HCT116 (cell line): ENCODE measurements at regions not wholly inside any gene's neighbourhood (a gene's known extent, or its start where the extent isn't known, plus 50 kb on each side); places are given as distances from the start of the nearest gene placed in this dataset.

ENCODE experiments used
- ATAC-seq: fragments of 200-7000 bp; cut with Tn5 transposase; 2 replicates; pipeline ENCODE4 v1.9.1; 2020; ENCODE audit warnings: mild to moderate bottlenecking, moderate library complexity
- BruUV-seq: library from RNA; stranded (reverse); fragments of 400-500 nt; replicated peaks from 2 replicates; lab custom pipeline; 2021; lab: Mats Ljungman, UMichigan
- CTCF ChIA-PET: fragments of 300-600 bp; sonication (Branson Sonifier 250); formaldehyde crosslinking; loops from one replicate; lab custom pipeline; 2021; ENCODE audit warnings: antibody characterized with exemption; lab: Charles Lee
- POLR2A ChIA-PET: fragments of 300-600, 350-600 bp; sonication (Branson Sonifier 250); formaldehyde crosslinking; loops from one replicate; lab custom pipeline; 2021; ENCODE audit warnings: antibody characterized with exemption; lab: Charles Lee
- RAD21 ChIA-PET, 2 experiments: fragments of 300-600 bp; sonication (Branson Sonifier 250); formaldehyde crosslinking; loops; one replicate each; lab custom pipeline; 2023; ENCODE audit warnings: low total read pairs in 2 of 2; ENCODE audit not compliant: uncharacterized antibody in 2 of 2, unreplicated experiment in 2 of 2, low non-redundant PET in 1 of 2; lab: Charles Lee
- DNase-seq: peaks from one replicate; pipeline ENCODE4 v3.0.0-alpha.2; 2010; ENCODE audit warnings: low read depth, low spot score
- H2AFZ ChIP-seq: fragments of 200-600 bp; shearing (Covaris generic), sonication (generic); 2 replicates; pipeline ENCODE4 v1.6.1; 2017; ENCODE audit warnings: low read depth, mixed run types, mixed read lengths, antibody characterized with exemption, low read length; ENCODE audit not compliant: poor library complexity, severe bottlenecking
- H3K27ac ChIP-seq: 2 replicates; pipeline ENCODE4 v1.5.1; 2012; ENCODE audit warnings: low read depth, low read length
- H3K27me3 ChIP-seq: fragments of 200-600 bp; sonication (generic); 2 replicates; pipeline ENCODE4 v1.6.1; 2016; ENCODE audit warnings: mixed run types, low read length, mixed read lengths; ENCODE audit not compliant: insufficient read depth
- H3K36me3 ChIP-seq, 2 experiments: fragments of 200-500 bp in 1 of 2; fragments of 200-600 bp in 1 of 2; sonication (Bioruptor generic) in 1 of 2; sonication (generic) in 1 of 2; 2 replicates each; pipeline versions ENCODE4 v1.5.1 to v1.6.1; 2014 to 2016; ENCODE audit warnings: low read length in 2 of 2, inconsistent platforms in 1 of 2, mixed read lengths in 1 of 2, mixed run types in 1 of 2; ENCODE audit not compliant: insufficient read depth in 2 of 2, control insufficient read depth in 1 of 2
- H3K4me1 ChIP-seq, 2 experiments: fragments of 200-600 bp in 1 of 2; sonication (generic) in 1 of 2; 2 replicates each; pipeline versions ENCODE4 v1.5.1 to v1.6.1; 2012 to 2017; ENCODE audit warnings: low read length in 2 of 2, inconsistent platforms in 1 of 2, mild to moderate bottlenecking in 1 of 2, mixed read lengths in 1 of 2, mixed run types in 1 of 2, moderate library complexity in 1 of 2; ENCODE audit not compliant: insufficient read depth in 2 of 2, control insufficient read depth in 1 of 2
- H3K4me2 ChIP-seq: fragments of 200-600 bp; sonication (generic); 2 replicates; pipeline ENCODE4 v1.6.1; 2017; ENCODE audit warnings: mixed run types, low read length, mixed read lengths
- H3K4me3 ChIP-seq, 2 experiments: fragments of 200-600 bp in 1 of 2; sonication (generic) in 1 of 2; replicated peaks in 1 of 2; 2 replicates each; pipeline ENCODE4 v1.5.1; 2011 to 2016; ENCODE audit warnings: low read length in 2 of 2, control low read depth in 1 of 2, low read depth in 1 of 2, mild to moderate bottlenecking in 1 of 2, mixed read lengths in 1 of 2, mixed run types in 1 of 2
- H3K79me2 ChIP-seq: fragments of 200-600 bp; sonication (generic); 2 replicates; pipeline ENCODE4 v1.6.1; 2017; ENCODE audit warnings: mild to moderate bottlenecking, mixed run types, low read length, moderate library complexity, mixed read lengths; ENCODE audit not compliant: insufficient read depth
- H3K9ac ChIP-seq: fragments of 200-600 bp; sonication (generic); 2 replicates; pipeline ENCODE4 v1.6.1; 2016; ENCODE audit warnings: low read length, mixed read lengths
- H3K9me2 ChIP-seq: fragments of 200-600 bp; sonication (generic), shearing (Covaris generic); 2 replicates; pipeline ENCODE4 v1.6.1; 2017; ENCODE audit warnings: mixed run types, mild to moderate bottlenecking, moderate library complexity; ENCODE audit not compliant: insufficient read depth
- H3K9me3 ChIP-seq, 2 experiments: fragments of 200-500 bp in 1 of 2; fragments of 200-600 bp in 1 of 2; sonication (Bioruptor generic) in 1 of 2; sonication (generic) in 1 of 2; 2 replicates each; pipeline ENCODE4 v1.6.1; 2014 to 2017; ENCODE audit warnings: low read length in 2 of 2, mixed read lengths in 2 of 2, inconsistent platforms in 1 of 2, low read depth in 1 of 2, mild to moderate bottlenecking in 1 of 2, mixed run types in 1 of 2, moderate library complexity in 1 of 2; ENCODE audit not compliant: control insufficient read depth in 1 of 2, insufficient read depth in 1 of 2
- H4K20me1 ChIP-seq: fragments of 200-600 bp; sonication (generic), shearing (Covaris generic); 2 replicates; pipeline ENCODE4 v1.6.1; 2017; ENCODE audit warnings: mixed run types, mild to moderate bottlenecking, moderate library complexity; ENCODE audit not compliant: insufficient read depth
- CBX3 ChIP-seq: IDR thresholded peaks from 2 replicates; pipeline ENCODE4 v1.6.1; 2012; ENCODE audit warnings: low read depth
- CEBPB ChIP-seq: IDR thresholded peaks from 2 replicates; pipeline ENCODE4 v1.6.1; 2012; ENCODE audit warnings: low read depth
- EGR1 ChIP-seq: IDR thresholded peaks from 2 replicates; pipeline ENCODE4 v1.6.1; 2012; ENCODE audit warnings: low read depth
- EZH2 ChIP-seq: fragments of 200-600 bp; sonication (generic); IDR thresholded peaks from 2 replicates; pipeline ENCODE4 v1.6.1; 2017; ENCODE audit warnings: antibody characterized with exemption, mixed run types
- EZH2phosphoT487 ChIP-seq: fragments of 200-600 bp; IDR thresholded peaks from 2 replicates; pipeline ENCODE4 v1.6.1; 2018; ENCODE audit warnings: antibody characterized with exemption, borderline replicate concordance
- JUND ChIP-seq: IDR thresholded peaks from 2 replicates; pipeline ENCODE4 v1.6.1; 2012
- POLR2A ChIP-seq: IDR thresholded peaks from 2 replicates; pipeline ENCODE4 v1.7.0; 2011; ENCODE audit warnings: borderline replicate concordance; ENCODE audit not compliant: insufficient read depth, insufficient read length; ENCODE audit errors: extremely low read depth
- POLR2AphosphoS5 ChIP-seq: IDR thresholded peaks from 2 replicates; pipeline ENCODE4 v1.6.1; 2011; ENCODE audit warnings: mild to moderate bottlenecking, low read depth, low read length, moderate library complexity
- RAD21 ChIP-seq: IDR thresholded peaks from 2 replicates; pipeline ENCODE4 v1.6.1; 2012; ENCODE audit warnings: low read depth, mild to moderate bottlenecking
- SP1 ChIP-seq: IDR thresholded peaks from 2 replicates; pipeline ENCODE4 v1.6.1; 2012; ENCODE audit warnings: low read depth
- SRF ChIP-seq: IDR thresholded peaks from 2 replicates; pipeline ENCODE4 v1.6.1; 2012; ENCODE audit warnings: low read depth
- TCF7L2 ChIP-seq: IDR thresholded peaks from 2 replicates; pipeline ENCODE4 v1.7.0; 2011; ENCODE audit warnings: borderline replicate concordance, inconsistent platforms; ENCODE audit not compliant: insufficient read depth, insufficient read length; ENCODE audit errors: extremely low read depth
- YY1 ChIP-seq: IDR thresholded peaks from 2 replicates; pipeline ENCODE4 v1.6.1; 2011; ENCODE audit warnings: low read length, low read depth, moderate library complexity, mild to moderate bottlenecking; ENCODE audit not compliant: insufficient replicate concordance; ENCODE audit errors: extremely low read depth
- ZNF274 ChIP-seq: fragments of 200-500 bp; sonication (Bioruptor generic); IDR thresholded peaks from 2 replicates; pipeline ENCODE4 v1.6.1; 2014; ENCODE audit warnings: mild to moderate bottlenecking, low read depth, low read length, inconsistent platforms
- intact Hi-C: fragments of 100-400 bp; cut with micrococcal nuclease; formaldehyde crosslinking; loops from 2 replicates; pipeline ENCODE4 v1.10.0; 2022
- TF ChIP-seq, protein P1 (sequence below): IDR thresholded peaks from 2 replicates; pipeline ENCODE4 v1.6.1; 2012
- TF ChIP-seq, protein P2 (sequence below): IDR thresholded peaks from 2 replicates; pipeline ENCODE4 v1.6.1; 2012
- TF ChIP-seq, protein P3 (sequence below): IDR thresholded peaks from 2 replicates; pipeline ENCODE4 v1.6.1; 2011; ENCODE audit warnings: mild to moderate bottlenecking, low read length, moderate library complexity; ENCODE audit not compliant: insufficient replicate concordance; ENCODE audit errors: extremely low read depth

- H3K27me3 ChIP-seq: peaks cover 55% of the 10 kb centered on the region
- no peak overlapping the region for H3K27ac ChIP-seq
- no peaks in the 10 kb centered on the region for H3K79me2 ChIP-seq
- no peaks in the 10 kb centered on the region for H3K9me2 ChIP-seq
- ChIA-PET POLR2A (no interaction called here), CTCF (no interaction called here), RAD21 (no interaction called here)
- H4K20me1 ChIP-seq: no peaks in the 10 kb centered on the region
- H3K9me3 ChIP-seq: no peaks in the 10 kb centered on the region
- H3K4me3 ChIP-seq: no peak overlapping the region
- ATAC-seq (no peak), DNase-seq (no peak)
- H2AFZ ChIP-seq: no peak overlapping the region
- intact Hi-C loops: no loop called here
- H3K4me2 ChIP-seq: no peak overlapping the region
- no peak for TF ChIP-seq POLR2A
- no TSS peak for BruUV-seq
- peaks cover 0 to 5% of the 10 kb centered on the region in 2 experiments; a peak in 2 of 4 replicates for H3K4me1 ChIP-seq
- no peaks in the 10 kb centered on the region for H3K36me3 ChIP-seq
- H3K9ac ChIP-seq: no peak overlapping the region
Measured at GRCh38 chr16:47884116-47884725, 271.6 kb downstream of the ABCC12 start.

- TF ChIP-seq POLR2A (no peak), CEBPB (no peak), CBX3 (no peak), EZH2phosphoT487 (no peak), ZNF274 (no peak), YY1 (no peak), EGR1 (no peak), RAD21 (no peak), SRF (no peak), POLR2AphosphoS5 (no peak), TCF7L2 (no peak), EZH2 (no peak), SP1 (no peak), JUND (no peak)
- TF ChIP-seq, protein P1, sequence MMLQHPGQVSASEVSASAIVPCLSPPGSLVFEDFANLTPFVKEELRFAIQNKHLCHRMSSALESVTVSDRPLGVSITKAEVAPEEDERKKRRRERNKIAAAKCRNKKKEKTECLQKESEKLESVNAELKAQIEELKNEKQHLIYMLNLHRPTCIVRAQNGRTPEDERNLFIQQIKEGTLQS: no peak
- TF ChIP-seq, protein P2, sequence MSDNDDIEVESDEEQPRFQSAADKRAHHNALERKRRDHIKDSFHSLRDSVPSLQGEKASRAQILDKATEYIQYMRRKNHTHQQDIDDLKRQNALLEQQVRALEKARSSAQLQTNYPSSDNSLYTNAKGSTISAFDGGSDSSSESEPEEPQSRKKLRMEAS: no peak
- TF ChIP-seq, protein P3, sequence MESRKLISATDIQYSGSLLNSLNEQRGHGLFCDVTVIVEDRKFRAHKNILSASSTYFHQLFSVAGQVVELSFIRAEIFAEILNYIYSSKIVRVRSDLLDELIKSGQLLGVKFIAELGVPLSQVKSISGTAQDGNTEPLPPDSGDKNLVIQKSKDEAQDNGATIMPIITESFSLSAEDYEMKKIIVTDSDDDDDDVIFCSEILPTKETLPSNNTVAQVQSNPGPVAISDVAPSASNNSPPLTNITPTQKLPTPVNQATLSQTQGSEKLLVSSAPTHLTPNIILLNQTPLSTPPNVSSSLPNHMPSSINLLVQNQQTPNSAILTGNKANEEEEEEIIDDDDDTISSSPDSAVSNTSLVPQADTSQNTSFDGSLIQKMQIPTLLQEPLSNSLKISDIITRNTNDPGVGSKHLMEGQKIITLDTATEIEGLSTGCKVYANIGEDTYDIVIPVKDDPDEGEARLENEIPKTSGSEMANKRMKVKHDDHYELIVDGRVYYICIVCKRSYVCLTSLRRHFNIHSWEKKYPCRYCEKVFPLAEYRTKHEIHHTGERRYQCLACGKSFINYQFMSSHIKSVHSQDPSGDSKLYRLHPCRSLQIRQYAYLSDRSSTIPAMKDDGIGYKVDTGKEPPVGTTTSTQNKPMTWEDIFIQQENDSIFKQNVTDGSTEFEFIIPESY: no peak
- TF ChIP-seq, all 23 proteins: peak for 0
- H2AFZ ChIP-seq: no peak overlapping the region
- H3K9me2 ChIP-seq: no peaks in the 10 kb centered on the region
- no TSS peak for BruUV-seq
- no peaks in the 10 kb centered on the region for H3K4me1 ChIP-seq
- H3K79me2 ChIP-seq: no peaks in the 10 kb centered on the region
- no peaks in the 10 kb centered on the region for H4K20me1 ChIP-seq
- no peaks in the 10 kb centered on the region for H3K9me3 ChIP-seq
- no peak overlapping the region for H3K9ac ChIP-seq
- peaks cover 53% of the 10 kb centered on the region for H3K27me3 ChIP-seq
- ChIA-PET CTCF (no interaction called here), RAD21 (no interaction called here), POLR2A (no interaction called here)
- H3K4me3 ChIP-seq: no peak overlapping the region
- H3K4me2 ChIP-seq: no peak overlapping the region
- H3K36me3 ChIP-seq: no peaks in the 10 kb centered on the region
- no peak overlapping the region for H3K27ac ChIP-seq
- no peak for DNase-seq
- no peak for ATAC-seq
- intact Hi-C loops: no loop called here
Measured at GRCh38 chr16:47881574-47881973, 274.2 kb downstream of the ABCC12 start.
